ENCODE measurements at regions not wholly inside any gene's neighbourhood (a gene's known extent, or its start where the extent isn't known, plus 50 kb on each side); places are given as distances from the start of the nearest gene placed in this dataset.

DNA sequence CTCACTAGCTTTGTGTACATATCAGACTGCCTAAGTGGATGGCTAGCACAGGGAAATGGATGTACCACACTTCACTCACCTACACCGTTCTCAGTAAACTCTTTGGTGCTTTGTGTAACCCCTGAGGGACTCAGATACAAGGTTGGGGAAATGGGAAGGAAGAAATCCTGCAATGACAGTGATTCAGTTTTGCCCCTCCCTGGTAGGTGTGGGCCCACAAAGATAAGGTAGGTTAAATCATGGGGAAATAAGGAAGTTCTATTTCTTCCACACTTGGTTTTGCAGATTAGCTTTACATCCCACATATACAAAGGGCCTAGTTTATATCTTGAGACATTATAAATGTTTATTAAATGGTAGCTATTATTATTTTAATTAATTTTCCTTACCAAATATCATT lies 197.6 kb upstream of the SPANXN4 start:
- TF ChIP-seq POLR2A (IDR thresholded peaks at IDR 0.05) = no peak
- TF ChIP-seq, protein P1, sequence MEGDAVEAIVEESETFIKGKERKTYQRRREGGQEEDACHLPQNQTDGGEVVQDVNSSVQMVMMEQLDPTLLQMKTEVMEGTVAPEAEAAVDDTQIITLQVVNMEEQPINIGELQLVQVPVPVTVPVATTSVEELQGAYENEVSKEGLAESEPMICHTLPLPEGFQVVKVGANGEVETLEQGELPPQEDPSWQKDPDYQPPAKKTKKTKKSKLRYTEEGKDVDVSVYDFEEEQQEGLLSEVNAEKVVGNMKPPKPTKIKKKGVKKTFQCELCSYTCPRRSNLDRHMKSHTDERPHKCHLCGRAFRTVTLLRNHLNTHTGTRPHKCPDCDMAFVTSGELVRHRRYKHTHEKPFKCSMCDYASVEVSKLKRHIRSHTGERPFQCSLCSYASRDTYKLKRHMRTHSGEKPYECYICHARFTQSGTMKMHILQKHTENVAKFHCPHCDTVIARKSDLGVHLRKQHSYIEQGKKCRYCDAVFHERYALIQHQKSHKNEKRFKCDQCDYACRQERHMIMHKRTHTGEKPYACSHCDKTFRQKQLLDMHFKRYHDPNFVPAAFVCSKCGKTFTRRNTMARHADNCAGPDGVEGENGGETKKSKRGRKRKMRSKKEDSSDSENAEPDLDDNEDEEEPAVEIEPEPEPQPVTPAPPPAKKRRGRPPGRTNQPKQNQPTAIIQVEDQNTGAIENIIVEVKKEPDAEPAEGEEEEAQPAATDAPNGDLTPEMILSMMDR (IDR thresholded peaks at IDR 0.05) = no peak

Data from right lobe of liver (tissue), 4 donors.